Prostate gland (tissue), 2 donors: ENCODE measurements at regions not wholly inside any gene's neighbourhood (a gene's known extent, or its start where the extent isn't known, plus 50 kb on each side); places are given as distances from the start of the nearest gene placed in this dataset.

Experiments used
- DNase-seq: peaks from one replicate; pipeline ENCODE4 v3.0.0-alpha.2; 2019; ENCODE audit warnings: low spot score
- H3K27ac ChIP-seq, 2 donors: fragments of 200-600 bp; sonication (generic); 2 replicates each; pipeline ENCODE4 v1.5.1; 2017 to 2019
- H3K27me3 ChIP-seq: fragments of 200-600 bp; sonication (generic); replicated peaks from 2 replicates; pipeline ENCODE4 v1.5.1; 2019; ENCODE audit not compliant: insufficient read depth
- H3K36me3 ChIP-seq, 2 donors: fragments of 200-600 bp; sonication (generic); 1 replicate in 1 of 2; 2 replicates in 1 of 2; pipeline versions ENCODE4 v1.5.1 to v1.8.1; 2017 to 2019
- H3K4me1 ChIP-seq: fragments of 200-600 bp; sonication (generic); replicated peaks from 2 replicates; pipeline ENCODE4 v1.5.1; 2019
- H3K4me3 ChIP-seq, 2 donors: fragments of 200-600 bp; sonication (generic); 2 replicates each; pipeline ENCODE4 v1.5.1; 2017 to 2019
- H3K9me3 ChIP-seq: fragments of 200-600 bp; sonication (generic); 2 replicates; pipeline ENCODE4 v1.5.1; 2017
- POLR2A ChIP-seq: fragments of 450-650 bp; IDR thresholded peaks from one replicate; pipeline ENCODE4 v1.6.1; 2016; ENCODE audit warnings: antibody characterized with exemption, mild to moderate bottlenecking
- POLR2AphosphoS5 ChIP-seq: sonication (generic); formaldehyde crosslinking; IDR thresholded peaks from one replicate; pipeline ENCODE4 v1.6.1; 2017; ENCODE audit warnings: antibody characterized with exemption
- WGBS: methylation state at CpG from one replicate; pipeline ENCODE4 v1.1.5; 2018; 5-methylcytosine and 5-hydroxymethylcytosine counted together
- intact Hi-C: fragments of 100-400 bp; cut with DNase I; formaldehyde crosslinking; loops from one replicate; pipeline ENCODE4 v1.14.2; 2022
- TF ChIP-seq, protein P1 (sequence below), 4 experiments: fragments of 200-600 bp in 2 of 4; fragments of 450-650 bp in 2 of 4; sonication (generic) in 2 of 4; IDR thresholded peaks; 1 replicate in 3 of 4; 2 replicates in 1 of 4; pipeline ENCODE4 v1.5.1; 2016 to 2019; ENCODE audit warnings: antibody characterized with exemption in 4 of 4, mild to moderate bottlenecking in 2 of 4, moderate library complexity in 2 of 4

DNA sequence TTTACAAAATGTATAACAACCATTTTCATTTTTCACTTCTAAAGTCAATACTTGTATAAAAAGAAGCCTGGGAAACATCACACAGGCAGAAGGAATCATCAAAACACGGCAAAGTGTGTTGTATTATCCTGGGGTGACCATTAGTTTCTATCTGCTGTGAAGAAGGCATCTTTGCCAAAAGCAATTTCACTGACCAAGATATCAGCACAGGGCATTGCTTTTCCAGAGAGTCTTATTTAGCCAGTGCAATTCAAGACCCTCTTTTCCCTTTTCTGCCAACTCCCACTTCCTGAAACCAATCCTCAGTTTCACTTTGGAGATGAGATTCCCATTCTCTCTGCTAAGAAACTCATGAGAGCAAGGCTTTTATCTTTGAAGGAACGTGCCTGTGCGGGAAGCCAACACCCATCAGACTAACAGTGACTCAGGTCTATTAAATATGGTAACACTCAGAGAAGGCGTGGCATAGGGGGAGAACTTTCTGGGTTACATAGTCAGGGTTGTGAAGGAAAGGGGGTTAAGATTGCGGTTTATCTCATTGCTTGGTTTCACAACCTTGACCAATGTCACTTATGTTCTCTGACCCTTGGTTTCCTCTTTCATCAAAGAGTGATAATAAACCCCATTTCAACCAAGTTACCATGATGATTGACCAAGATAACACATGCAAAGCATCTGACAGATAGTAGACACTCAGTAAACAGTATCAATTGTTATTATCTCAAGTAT, 666.9 kb upstream of the KLF4 start:
- no peaks in the 10 kb centered on the region for H3K4me1 ChIP-seq
- no peak overlapping the region for H3K4me3 ChIP-seq
- no peak for DNase-seq
- no peaks in the 10 kb centered on the region for H3K9me3 ChIP-seq
- H3K27ac ChIP-seq: no peak overlapping the region
- WGBS: 79% methylated on average over 5 of the region's 5 CpGs
- H3K36me3 ChIP-seq: no peaks in the 10 kb centered on the region
- TF ChIP-seq, protein P1, sequence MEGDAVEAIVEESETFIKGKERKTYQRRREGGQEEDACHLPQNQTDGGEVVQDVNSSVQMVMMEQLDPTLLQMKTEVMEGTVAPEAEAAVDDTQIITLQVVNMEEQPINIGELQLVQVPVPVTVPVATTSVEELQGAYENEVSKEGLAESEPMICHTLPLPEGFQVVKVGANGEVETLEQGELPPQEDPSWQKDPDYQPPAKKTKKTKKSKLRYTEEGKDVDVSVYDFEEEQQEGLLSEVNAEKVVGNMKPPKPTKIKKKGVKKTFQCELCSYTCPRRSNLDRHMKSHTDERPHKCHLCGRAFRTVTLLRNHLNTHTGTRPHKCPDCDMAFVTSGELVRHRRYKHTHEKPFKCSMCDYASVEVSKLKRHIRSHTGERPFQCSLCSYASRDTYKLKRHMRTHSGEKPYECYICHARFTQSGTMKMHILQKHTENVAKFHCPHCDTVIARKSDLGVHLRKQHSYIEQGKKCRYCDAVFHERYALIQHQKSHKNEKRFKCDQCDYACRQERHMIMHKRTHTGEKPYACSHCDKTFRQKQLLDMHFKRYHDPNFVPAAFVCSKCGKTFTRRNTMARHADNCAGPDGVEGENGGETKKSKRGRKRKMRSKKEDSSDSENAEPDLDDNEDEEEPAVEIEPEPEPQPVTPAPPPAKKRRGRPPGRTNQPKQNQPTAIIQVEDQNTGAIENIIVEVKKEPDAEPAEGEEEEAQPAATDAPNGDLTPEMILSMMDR (IDR thresholded peaks at IDR 0.05): no peak
- TF ChIP-seq POLR2AphosphoS5 (no peak), POLR2A (no peak)
- intact Hi-C loops: no loop called here
- no peaks in the 10 kb centered on the region for H3K27me3 ChIP-seq

DNA sequence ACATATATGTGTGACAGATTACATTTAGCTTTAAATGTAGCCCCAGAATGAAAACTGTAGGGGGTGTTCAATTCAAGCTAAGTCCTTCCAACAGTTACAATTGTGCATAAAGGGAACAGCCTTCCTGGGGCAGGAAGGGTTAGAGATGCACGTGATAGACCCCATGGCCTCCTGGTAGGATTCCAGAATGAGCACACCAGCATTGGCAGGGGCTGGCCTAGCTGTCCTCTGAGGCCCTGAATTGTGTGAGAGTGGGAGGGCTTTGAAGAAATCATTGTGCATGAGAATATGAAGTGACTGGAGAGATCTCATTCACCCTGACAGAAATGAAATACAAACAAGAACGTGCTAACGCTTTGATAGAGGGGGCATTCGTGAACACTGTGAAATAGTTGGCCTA, 663.8 kb upstream of the KLF4 start:
- 82% methylated on average over 4 of the region's 4 CpGs for WGBS
- H3K4me1 ChIP-seq: no peaks in the 10 kb centered on the region
- H3K9me3 ChIP-seq: no peaks in the 10 kb centered on the region
- intact Hi-C loops: no loop called here
- no peak overlapping the region for H3K4me3 ChIP-seq
- TF ChIP-seq POLR2AphosphoS5: no peak
- TF ChIP-seq POLR2A: no peak
- TF ChIP-seq, protein P1 (IDR thresholded peaks at IDR 0.05): no peak
- H3K36me3 ChIP-seq: no peaks in the 10 kb centered on the region
- DNase-seq: no peak
- no peak overlapping the region for H3K27ac ChIP-seq
- H3K27me3 ChIP-seq: no peaks in the 10 kb centered on the region

DNA sequence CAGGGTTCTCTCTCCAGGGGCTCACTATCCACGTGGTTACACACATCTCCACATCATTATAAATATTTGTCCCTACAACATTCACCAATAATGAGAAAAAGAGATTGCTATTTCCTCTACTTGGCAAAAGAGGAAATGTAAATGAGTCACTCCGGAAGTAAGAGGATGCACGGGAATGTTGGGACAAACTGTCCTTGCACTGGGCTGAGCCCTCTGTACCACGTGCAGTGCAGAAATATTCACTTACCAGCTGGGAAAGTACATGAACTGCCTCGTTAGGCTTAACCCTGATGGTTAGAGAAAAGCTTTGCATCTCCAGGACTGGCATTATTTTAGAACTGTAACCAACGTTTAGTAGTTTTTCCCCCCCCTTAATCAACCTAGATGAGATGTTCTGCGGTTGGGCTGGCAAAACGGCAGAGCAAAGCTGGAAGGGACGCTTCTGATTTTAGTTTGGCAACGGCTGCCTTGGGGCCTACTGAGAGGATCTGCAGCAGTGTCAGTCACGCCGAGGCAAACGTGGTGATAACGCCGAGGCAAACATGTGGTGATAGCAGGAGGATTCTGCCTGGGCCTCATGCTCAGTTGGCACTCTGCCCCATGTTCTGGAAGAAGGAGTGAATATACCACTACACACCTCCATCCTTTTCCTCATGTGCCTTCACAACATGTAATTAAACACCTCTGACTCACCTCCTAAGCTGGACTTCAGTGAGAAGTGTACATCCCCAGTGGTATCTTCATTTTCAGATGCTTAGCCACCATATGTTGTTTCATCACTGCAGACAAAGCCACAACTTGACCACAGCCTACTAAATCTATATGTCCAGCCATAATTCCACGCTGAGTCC, 661.4 kb upstream of the KLF4 start:
- Histone ChIP-seq H3K9me3 (no peaks in the 10 kb centered on the region), H3K4me1 (no peaks in the 10 kb centered on the region), H3K27ac (no peak overlapping the region), H3K4me3 (no peak overlapping the region), H3K36me3 (no peaks in the 10 kb centered on the region), H3K27me3 (no peaks in the 10 kb centered on the region)
- DNase-seq: no peak
- intact Hi-C loops: no loop called here
- TF ChIP-seq, protein P1 (IDR thresholded peaks at IDR 0.05): no peak
- TF ChIP-seq POLR2AphosphoS5: peak; percentile 65
- 66% methylated on average over 16 of the region's 16 CpGs for WGBS

DNA sequence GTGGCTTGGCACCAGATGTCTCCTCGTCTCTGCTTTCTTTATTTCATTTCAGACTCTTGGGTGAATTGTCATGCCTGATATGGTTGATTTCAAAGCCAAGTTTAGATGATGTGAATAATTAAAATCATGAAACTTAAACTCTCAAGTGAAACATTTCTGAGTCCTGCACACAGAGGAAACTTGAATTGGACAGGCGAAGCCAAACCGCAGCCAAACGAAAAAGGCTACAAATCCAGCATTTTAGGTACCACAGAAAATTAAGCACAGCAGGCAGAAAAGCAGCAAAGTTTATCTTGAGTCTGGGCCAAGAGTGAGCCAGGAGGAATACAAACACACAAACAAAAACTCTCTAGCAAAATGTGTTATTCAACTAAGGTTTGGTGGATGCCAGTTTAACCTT, 659.8 kb upstream of the KLF4 start:
- Histone ChIP-seq H3K4me1 (no peaks in the 10 kb centered on the region), H3K27ac (no peak overlapping the region), H3K36me3 (no peaks in the 10 kb centered on the region), H3K27me3 (no peaks in the 10 kb centered on the region), H3K4me3 (no peak overlapping the region), H3K9me3 (no peaks in the 10 kb centered on the region)
- DNase-seq: no peak
- 71% methylated on average over 4 of the region's 4 CpGs for WGBS
- TF ChIP-seq, protein P1 (IDR thresholded peaks at IDR 0.05): no peak
- TF ChIP-seq POLR2AphosphoS5 (no peak), POLR2A (no peak)
- intact Hi-C loops: loop anchor here (10.0 kb wide), 1 partner anchor 395 kb away; no protein-coding TSS in a partner anchor
